Astrocyte (in vitro differentiated cells and primary cell): ENCODE measurements at regions not wholly inside any gene's neighbourhood (a gene's known extent, or its start where the extent isn't known, plus 50 kb on each side); places are given as distances from the start of the nearest gene placed in this dataset.

Experiments used
- DNase-seq: peaks from one replicate; pipeline ENCODE4 v3.0.0-alpha.2; 2010; ENCODE audit warnings: low read depth
- FAIRE-seq: peaks from 2 replicates; lab custom pipeline; 2011; peaks lifted over from hg19 to GRCh38; lab: Jason Lieb, UNC
- H2AFZ ChIP-seq: 2 replicates; pipeline ENCODE4 v1.6.0; 2012; ENCODE audit warnings: low read depth, low read length, inconsistent platforms
- H3K27ac ChIP-seq: 2 replicates; pipeline ENCODE4 v1.5.1; 2011; ENCODE audit warnings: low read depth, low read length, inconsistent platforms
- H3K27me3 ChIP-seq: 2 replicates; pipeline ENCODE4 v1.6.0; 2011; ENCODE audit warnings: low read length, inconsistent platforms; ENCODE audit not compliant: insufficient read depth
- H3K36me3 ChIP-seq: 2 replicates; pipeline ENCODE4 v1.5.1; 2011; ENCODE audit warnings: low read length, inconsistent platforms; ENCODE audit not compliant: insufficient read depth
- H3K4me1 ChIP-seq: 2 replicates; pipeline ENCODE4 v1.5.1; 2011; ENCODE audit warnings: low read length, inconsistent platforms; ENCODE audit not compliant: insufficient read depth
- H3K4me2 ChIP-seq: 2 replicates; pipeline ENCODE4 v1.6.0; 2012; ENCODE audit warnings: low read length, inconsistent platforms
- H3K4me3 ChIP-seq: 2 replicates; pipeline ENCODE4 v1.5.1; 2011; ENCODE audit warnings: low read depth, mild to moderate bottlenecking, low read length, inconsistent platforms; ENCODE audit not compliant: insufficient read depth
- H3K79me2 ChIP-seq: 2 replicates; pipeline ENCODE4 v1.6.0; 2012; ENCODE audit warnings: mild to moderate bottlenecking, low read length, inconsistent platforms; ENCODE audit not compliant: insufficient read depth
- H3K9ac ChIP-seq: 2 replicates; pipeline ENCODE4 v1.6.0; 2012; ENCODE audit warnings: mild to moderate bottlenecking, low read length, inconsistent platforms
- H3K9me3 ChIP-seq: 2 replicates; pipeline ENCODE4 v1.5.1; 2012; ENCODE audit warnings: low read depth, mild to moderate bottlenecking, low read length, inconsistent platforms; ENCODE audit not compliant: insufficient read depth
- H4K20me1 ChIP-seq: 2 replicates; pipeline ENCODE4 v1.6.0; 2012; ENCODE audit warnings: low read length, inconsistent platforms; ENCODE audit not compliant: insufficient read depth
- H3K27ac Mint-ChIP-seq: one replicate; pipeline ENCODE4 v1.8.0; 2021; ENCODE audit warnings: mild to moderate bottlenecking, mixed read lengths; ENCODE audit not compliant: unreplicated experiment
- H3K27me3 Mint-ChIP-seq: one replicate; pipeline ENCODE4 v1.8.0; 2021; ENCODE audit warnings: low read depth, mixed read lengths; ENCODE audit not compliant: unreplicated experiment
- H3K36me3 Mint-ChIP-seq: one replicate; pipeline ENCODE4 v1.8.0; 2021; ENCODE audit warnings: low read depth, mixed read lengths; ENCODE audit not compliant: unreplicated experiment
- H3K4me1 Mint-ChIP-seq: one replicate; pipeline ENCODE4 v1.8.0; 2021; ENCODE audit warnings: low read depth, mixed read lengths; ENCODE audit not compliant: unreplicated experiment
- H3K4me3 Mint-ChIP-seq: one replicate; pipeline ENCODE4 v1.8.0; 2021; ENCODE audit warnings: mild to moderate bottlenecking, moderate library complexity, mixed read lengths; ENCODE audit not compliant: unreplicated experiment
- H3K9me3 Mint-ChIP-seq: one replicate; pipeline ENCODE4 v1.8.0; 2021; ENCODE audit warnings: mild to moderate bottlenecking, mixed read lengths; ENCODE audit not compliant: unreplicated experiment
- EZH2 ChIP-seq: IDR thresholded peaks from 2 replicates; pipeline ENCODE4 v1.6.1; 2012; ENCODE audit warnings: mild to moderate bottlenecking, low read length, inconsistent platforms; ENCODE audit not compliant: insufficient read depth
- TF ChIP-seq, protein P1 (sequence below): IDR thresholded peaks from 2 replicates; pipeline ENCODE4 v1.5.1; 2011; ENCODE audit warnings: low read depth, mild to moderate bottlenecking, inconsistent platforms, low read length, moderate library complexity; ENCODE audit not compliant: insufficient read depth

DNA sequence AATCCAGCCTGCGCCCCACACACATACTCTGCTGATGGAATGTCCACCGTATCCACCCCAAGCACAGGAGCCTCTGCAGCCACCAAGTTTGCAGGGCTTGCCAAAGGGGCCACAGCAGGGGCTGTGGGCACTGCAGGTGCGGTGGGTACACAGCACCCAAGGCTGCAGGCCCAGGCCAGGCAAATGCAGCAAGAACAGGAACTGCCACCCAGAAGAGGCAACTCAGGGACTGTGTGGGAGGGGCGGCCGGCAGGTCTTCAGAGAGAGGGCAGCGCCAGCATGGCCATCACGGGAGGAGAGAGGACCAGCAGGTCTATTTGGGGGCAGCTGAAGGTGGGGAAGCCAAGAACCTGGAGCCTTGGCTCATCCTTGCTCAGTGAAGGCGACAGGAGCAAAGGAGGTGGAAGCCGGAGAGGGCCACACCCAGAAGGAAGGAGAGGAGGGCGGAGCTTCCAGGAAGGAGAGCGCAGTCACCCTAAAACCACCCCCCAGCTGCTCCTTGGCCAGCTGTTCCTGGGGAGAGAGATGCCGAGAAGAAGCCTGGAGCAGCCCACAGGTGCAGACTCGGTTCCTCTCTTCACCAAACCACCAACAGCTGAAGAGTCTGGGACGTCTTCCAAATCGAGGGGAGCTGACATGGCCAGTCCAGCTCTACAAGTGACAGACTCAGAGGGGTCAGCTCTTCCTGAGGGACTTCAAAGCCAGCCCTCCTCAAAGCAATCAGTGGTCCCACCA lies 265.1 kb upstream of the CDYL start:
- peaks cover 5% of the 10 kb centered on the region for H3K36me3 Mint-ChIP-seq
- H3K36me3 ChIP-seq = no peaks in the 10 kb centered on the region
- no peaks in the 10 kb centered on the region for H3K9me3 Mint-ChIP-seq
- no peak overlapping the region for H2AFZ ChIP-seq
- no peak overlapping the region for H3K27ac Mint-ChIP-seq
- H3K79me2 ChIP-seq = no peaks in the 10 kb centered on the region
- peaks cover 3% of the 10 kb centered on the region for H3K4me1 Mint-ChIP-seq
- no peak overlapping the region for H3K4me3 Mint-ChIP-seq
- H3K9ac ChIP-seq = no peak overlapping the region
- H3K27ac ChIP-seq = no peak overlapping the region
- H3K4me3 ChIP-seq = no peak overlapping the region
- H3K9me3 ChIP-seq = no peaks in the 10 kb centered on the region
- no peak overlapping the region for H3K4me2 ChIP-seq
- H3K27me3 ChIP-seq = no peaks in the 10 kb centered on the region
- H4K20me1 ChIP-seq = no peaks in the 10 kb centered on the region
- TF ChIP-seq EZH2 = no peak
- TF ChIP-seq, protein P1, sequence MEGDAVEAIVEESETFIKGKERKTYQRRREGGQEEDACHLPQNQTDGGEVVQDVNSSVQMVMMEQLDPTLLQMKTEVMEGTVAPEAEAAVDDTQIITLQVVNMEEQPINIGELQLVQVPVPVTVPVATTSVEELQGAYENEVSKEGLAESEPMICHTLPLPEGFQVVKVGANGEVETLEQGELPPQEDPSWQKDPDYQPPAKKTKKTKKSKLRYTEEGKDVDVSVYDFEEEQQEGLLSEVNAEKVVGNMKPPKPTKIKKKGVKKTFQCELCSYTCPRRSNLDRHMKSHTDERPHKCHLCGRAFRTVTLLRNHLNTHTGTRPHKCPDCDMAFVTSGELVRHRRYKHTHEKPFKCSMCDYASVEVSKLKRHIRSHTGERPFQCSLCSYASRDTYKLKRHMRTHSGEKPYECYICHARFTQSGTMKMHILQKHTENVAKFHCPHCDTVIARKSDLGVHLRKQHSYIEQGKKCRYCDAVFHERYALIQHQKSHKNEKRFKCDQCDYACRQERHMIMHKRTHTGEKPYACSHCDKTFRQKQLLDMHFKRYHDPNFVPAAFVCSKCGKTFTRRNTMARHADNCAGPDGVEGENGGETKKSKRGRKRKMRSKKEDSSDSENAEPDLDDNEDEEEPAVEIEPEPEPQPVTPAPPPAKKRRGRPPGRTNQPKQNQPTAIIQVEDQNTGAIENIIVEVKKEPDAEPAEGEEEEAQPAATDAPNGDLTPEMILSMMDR = no peak
- DNase-seq (no peak), FAIRE-seq (no peak)
- peaks cover 21% of the 10 kb centered on the region for H3K27me3 Mint-ChIP-seq
- no peaks in the 10 kb centered on the region for H3K4me1 ChIP-seq

DNA sequence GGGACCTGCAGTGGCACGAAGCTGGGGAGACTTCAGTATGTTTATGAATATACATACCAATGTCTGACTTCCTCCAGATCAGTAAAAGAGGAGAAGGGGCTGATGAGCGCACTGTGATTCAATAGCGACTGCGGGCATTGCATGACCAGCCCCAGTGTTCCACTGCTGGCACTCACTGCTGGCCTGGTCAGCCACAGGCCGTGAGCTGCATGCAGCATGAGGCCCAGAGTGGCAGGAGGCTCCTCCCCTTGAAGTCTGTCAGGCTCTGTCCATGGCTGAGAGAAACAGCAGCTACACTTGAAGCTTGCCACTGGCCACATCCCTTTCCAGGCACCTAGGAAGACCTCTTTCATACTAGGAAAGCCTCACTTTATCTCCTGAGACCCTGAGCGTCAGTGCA lies 265.9 kb upstream of the CDYL start:
- Histone ChIP-seq H3K4me2 (no peak overlapping the region), H3K9ac (no peak overlapping the region), H3K27ac (no peak overlapping the region), H2AFZ (no peak overlapping the region), H3K4me3 (no peak overlapping the region), H3K4me1 (no peaks in the 10 kb centered on the region), H4K20me1 (no peaks in the 10 kb centered on the region), H3K79me2 (no peaks in the 10 kb centered on the region), H3K36me3 (no peaks in the 10 kb centered on the region), H3K9me3 (no peaks in the 10 kb centered on the region), H3K27me3 (no peaks in the 10 kb centered on the region)
- H3K4me1 Mint-ChIP-seq = peaks cover 2% of the 10 kb centered on the region
- H3K9me3 Mint-ChIP-seq = no peaks in the 10 kb centered on the region
- no peak for FAIRE-seq
- peaks cover 22% of the 10 kb centered on the region for H3K27me3 Mint-ChIP-seq
- DNase-seq = no peak
- no peak overlapping the region for H3K27ac Mint-ChIP-seq
- peaks cover 5% of the 10 kb centered on the region for H3K36me3 Mint-ChIP-seq
- TF ChIP-seq, protein P1 = no peak
- TF ChIP-seq EZH2 = no peak
- H3K4me3 Mint-ChIP-seq = no peak overlapping the region

DNA sequence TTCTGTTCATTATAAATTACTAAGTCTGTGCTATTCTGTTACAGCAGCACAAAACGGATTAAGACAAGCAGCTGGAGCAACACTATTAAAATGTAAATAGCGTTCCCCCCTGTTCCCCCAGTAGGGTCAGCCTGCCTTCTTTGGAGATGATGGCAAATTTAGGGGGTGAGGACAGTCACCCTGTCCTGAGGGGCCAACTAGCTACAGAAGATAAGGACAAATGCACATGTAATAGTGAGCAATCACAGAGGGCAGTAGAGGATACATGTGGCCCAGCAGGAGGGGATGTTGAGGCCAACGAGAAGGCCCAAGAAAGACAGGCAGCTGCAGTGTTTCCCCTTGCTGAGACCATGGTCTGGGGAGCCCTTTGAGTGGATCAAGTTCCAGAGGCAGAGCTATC lies 266.7 kb upstream of the CDYL start:
- Mint-ChIP-seq H3K27me3 (peaks cover 26% of the 10 kb centered on the region), H3K36me3 (peaks cover 5% of the 10 kb centered on the region), H3K4me1 (no peaks in the 10 kb centered on the region), H3K4me3 (no peak overlapping the region), H3K9me3 (no peaks in the 10 kb centered on the region), H3K27ac (no peak overlapping the region)
- Histone ChIP-seq H3K9me3 (no peaks in the 10 kb centered on the region), H3K79me2 (no peaks in the 10 kb centered on the region), H3K27ac (no peak overlapping the region), H3K9ac (no peak overlapping the region), H3K27me3 (no peaks in the 10 kb centered on the region), H3K36me3 (no peaks in the 10 kb centered on the region), H3K4me2 (no peak overlapping the region), H4K20me1 (no peaks in the 10 kb centered on the region), H2AFZ (no peak overlapping the region), H3K4me3 (no peak overlapping the region), H3K4me1 (no peaks in the 10 kb centered on the region)
- TF ChIP-seq, protein P1 = no peak
- TF ChIP-seq EZH2 = no peak
- FAIRE-seq = no peak
- DNase-seq = no peak
